Heart right ventricle (tissue), 16 donors: ENCODE measurements at regions not wholly inside any gene's neighbourhood (a gene's known extent, or its start where the extent isn't known, plus 50 kb on each side); places are given as distances from the start of the nearest gene placed in this dataset.

ENCODE experiments used
- ATAC-seq, 8 donors: fragments of 200-7000 bp; cut with Tn5 transposase; one replicate each; pipeline ENCODE4 v1.9.1; 2020; ENCODE audit warnings: mild to moderate bottlenecking in 8 of 8, moderate library complexity in 8 of 8, moderate number of reproducible peaks in 1 of 8
- DNase-seq, 2 donors: peaks; one replicate each; pipeline ENCODE4 v3.0.0-alpha.2; 2020
- H3K27ac ChIP-seq, 10 donors: fragments of 200-600 bp; sonication (generic) in 2 of 10; one replicate each; pipeline versions ENCODE4 v1.5.0 to v1.8.0; 2020 to 2022; ENCODE audit warnings: mild to moderate bottlenecking in 3 of 10
- H3K27me3 ChIP-seq, 7 donors: fragments of 200-600 bp; one replicate each; pipeline ENCODE4 v1.8.0; 2021 to 2022; ENCODE audit warnings: mild to moderate bottlenecking in 2 of 7
- H3K36me3 ChIP-seq, 9 donors: fragments of 200-600 bp; sonication (generic) in 1 of 9; one replicate each; pipeline versions ENCODE4 v1.5.0 to v1.8.0; 2020 to 2022; ENCODE audit warnings: mild to moderate bottlenecking in 2 of 9
- H3K4me1 ChIP-seq, 9 donors: fragments of 200-600 bp; sonication (generic) in 1 of 9; one replicate each; pipeline versions ENCODE4 v1.5.0 to v1.8.0; 2020 to 2022; ENCODE audit warnings: mild to moderate bottlenecking in 4 of 9
- H3K4me3 ChIP-seq, 10 donors: fragments of 200-600 bp; sonication (generic) in 2 of 10; one replicate each; pipeline versions ENCODE4 v1.5.0 to v1.8.0; 2020 to 2022; ENCODE audit warnings: mild to moderate bottlenecking in 7 of 10, moderate library complexity in 2 of 10
- H3K9me3 ChIP-seq, 11 donors: fragments of 200-600 bp in 10 of 11; sonication (generic) in 2 of 11; one replicate each; pipeline versions ENCODE4 v1.5.0 to v1.8.0; 2013 to 2022; ENCODE audit warnings: mild to moderate bottlenecking in 2 of 11, control low read depth in 1 of 11, moderate library complexity in 1 of 11
- CTCF ChIP-seq, 9 donors: fragments of 200-600 bp; sonication (generic) in 2 of 9; IDR thresholded peaks; one replicate each; pipeline versions ENCODE4 v1.5.0 to v1.8.0; 2021 to 2022; ENCODE audit warnings: antibody characterized with exemption in 9 of 9, mild to moderate bottlenecking in 5 of 9, moderate library complexity in 1 of 9
- WGBS, 2 donors: extraction: QIAGEN DNeasy Blood & Tissue Kit; methylation state at CpG; one replicate each; pipeline ENCODE4 v1.1.7; 2013; ENCODE audit warnings: inconsistent platforms in 1 of 2; 5-methylcytosine and 5-hydroxymethylcytosine counted together
- intact Hi-C, 10 donors: fragments of 100-400 bp; cut with DNase I; formaldehyde crosslinking; loops; one replicate each; pipeline versions ENCODE4 v1.11.1 to v1.14.2; 2022
- donor health status: Arrhythmogenic right ventricular cardiomyopathy.
- donor health status: ischemic (EF 13 %, LVEDD 7.1; RV severe dilation, severe dysfunction).
- donor health status: healthy with polysubstance abuse.
- donor health status: DM: no; HTN: yes; CAD: no.
- donor health status: DM: no; HTN: no; CAD: no.
- donor health status: ischemic (EF 25% LVEDD 6.9; RV normal size, moderate dysfunction).
- donor health status: ischemic (EF 25% LVEDD 5.7; RV mildly dilated, moderate dysfunction).
- donor health status: healthy.
- donor health status: DM: yes; HTN: yes; CAD: no.
- donor health status: Ischemic cardiomyopathy.
- donor health status: ischemic (EF 35%, LVEDD 5.7; RV mildly dilated, moderate dysfunction).
- donor health status: nonischemic (EF 11% LVEDD 7.7; RV severe dilation, severe dysfunction).
- donor health status: DM: yes; HTN: yes; CAD: no.
- donor health status: PGD.
- donor health status: ischemic (EF 29% LVEDD 5.4; RV normal size, mild dysfunction).
- donor health status: nonischemic (EF 23%, LVEDD 6.1; RV moderate dilation, normal function).

DNA sequence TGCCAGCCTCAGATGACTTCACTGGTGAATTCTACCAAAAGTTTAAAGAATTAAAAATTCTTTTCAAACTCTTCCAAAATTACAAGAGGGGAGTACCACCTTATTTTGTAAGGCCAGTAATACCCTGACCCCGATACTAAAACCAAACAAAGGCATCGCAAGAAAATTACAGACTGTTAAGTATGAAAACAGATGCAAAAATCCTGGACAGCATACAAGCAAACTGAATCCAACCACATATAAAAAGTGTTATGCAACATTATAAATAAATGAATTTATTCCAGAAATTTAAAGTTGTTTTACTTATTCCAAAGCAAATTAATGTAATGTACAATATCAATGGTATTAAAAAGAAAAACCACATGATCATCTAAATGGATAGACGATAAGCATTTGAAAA lies 873.6 kb upstream of the GJE1 start:
- no peaks in the 10 kb centered on the region for H3K36me3 ChIP-seq
- intact Hi-C loops: loop anchor here in 1 of 10 donors (10.0 kb wide), 1 partner anchor 296 kb away; no protein-coding TSS in a partner anchor
- peaks cover 0 to 12% (median 0%) of the 10 kb centered on the region in 11 donors for H3K9me3 ChIP-seq
- no peak overlapping the region for H3K4me3 ChIP-seq
- H3K27ac ChIP-seq: peak overlapping the region in 3 of 10 donors; percentile 18 to 49 (median 21)
- peaks cover 0 to 18% (median 8%) of the 10 kb centered on the region in 9 donors for H3K4me1 ChIP-seq
- TF ChIP-seq CTCF (IDR thresholded peaks at IDR 0.05): no peak
- ATAC-seq (no peak), DNase-seq (no peak)
- 62 to 80% methylated on average over 3 of the region's 3 CpGs for WGBS, 2 donors
- H3K27me3 ChIP-seq: no peaks in the 10 kb centered on the region

GRCh38 chr6:141258516-141258915 lies 874.2 kb upstream of the GJE1 start:
- no peak for TF ChIP-seq CTCF (IDR thresholded peaks at IDR 0.05)
- intact Hi-C loops: loop anchor here in 1 of 10 donors (10.0 kb wide), 1 partner anchor 296 kb away; no protein-coding TSS in a partner anchor
- WGBS, 2 donors: 92% methylated on average over 5 of the region's 5 CpGs
- no peak overlapping the region for H3K4me3 ChIP-seq
- H3K27me3 ChIP-seq: no peaks in the 10 kb centered on the region
- peak overlapping the region in 1 of 10 donors; percentile 39 for H3K27ac ChIP-seq
- ATAC-seq: no peak
- DNase-seq: no peak
- H3K9me3 ChIP-seq: peaks cover 0 to 12% (median 0%) of the 10 kb centered on the region in 11 donors
- peaks cover 0 to 23% (median 9%) of the 10 kb centered on the region in 9 donors for H3K4me1 ChIP-seq
- H3K36me3 ChIP-seq: no peaks in the 10 kb centered on the region

DNA sequence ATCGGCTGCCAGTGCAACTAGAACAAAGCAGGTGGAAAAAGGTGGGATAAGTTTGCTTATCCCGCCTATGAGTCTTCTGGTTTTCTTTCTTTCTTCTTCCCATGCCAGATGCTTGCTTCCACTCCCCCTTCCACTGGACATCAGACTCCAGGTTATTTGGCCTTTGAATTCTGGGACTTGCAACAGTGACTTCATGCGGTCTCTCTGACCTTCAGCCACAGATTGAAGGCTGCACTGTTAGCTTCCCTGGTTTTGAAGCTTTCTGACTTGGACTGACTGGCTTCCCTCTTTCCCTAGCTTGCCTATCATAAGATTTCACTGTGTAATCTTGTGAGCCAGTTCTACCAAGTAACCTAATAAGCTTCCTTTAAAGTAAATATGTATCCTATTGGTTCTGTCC lies 878.4 kb upstream of the GJE1 start:
- no peak for DNase-seq
- intact Hi-C loops: loop anchor here in 2 of 10 donors (5.0 to 10.0 kb wide), 2 partner anchors 300 to 308 kb away; no protein-coding TSS in a partner anchor
- Histone ChIP-seq H3K4me3 (no peak overlapping the region), H3K36me3 (no peaks in the 10 kb centered on the region), H3K9me3 (peaks cover 0 to 12% (median 0%) of the 10 kb centered on the region in 11 donors), H3K27ac (peak overlapping the region in 1 of 10 donors; percentile 61), H3K27me3 (no peaks in the 10 kb centered on the region), H3K4me1 (peaks cover 0 to 27% (median 12%) of the 10 kb centered on the region in 9 donors)
- ATAC-seq: no peak
- 90 to 92% methylated on average over 3 of the region's 3 CpGs for WGBS, 2 donors
- no peak for TF ChIP-seq CTCF (IDR thresholded peaks at IDR 0.05)

- WGBS, 2 donors: 38 to 48% methylated on average over 5 of the region's 5 CpGs
- H3K27me3 ChIP-seq: no peaks in the 10 kb centered on the region
- peaks cover 0 to 24% (median 9%) of the 10 kb centered on the region in 9 donors for H3K4me1 ChIP-seq
- intact Hi-C loops: loop anchor here in 2 of 10 donors (5.0 to 10.0 kb wide), 2 partner anchors 302 to 309 kb away; no protein-coding TSS in a partner anchor
- ATAC-seq (peak in 4 of 8 donors; percentile 38 to 70 (median 42)), DNase-seq (no peak)
- peaks cover 0 to 12% (median 0%) of the 10 kb centered on the region in 11 donors for H3K9me3 ChIP-seq
- no peaks in the 10 kb centered on the region for H3K36me3 ChIP-seq
- TF ChIP-seq CTCF (IDR thresholded peaks at IDR 0.05): no peak
- peak overlapping the region in 5 of 10 donors; percentile 3 to 25 (median 23) for H3K4me3 ChIP-seq
- H3K27ac ChIP-seq: peak overlapping the region in 7 of 10 donors; percentile 48 to 73 (median 59)
Observed at GRCh38 chr6:141252828-141253608, 879.7 kb upstream of the GJE1 start.
